ENCODE measurements at regions not wholly inside any gene's neighbourhood (a gene's known extent, or its start where the extent isn't known, plus 50 kb on each side); places are given as distances from the start of the nearest gene placed in this dataset.

DNA sequence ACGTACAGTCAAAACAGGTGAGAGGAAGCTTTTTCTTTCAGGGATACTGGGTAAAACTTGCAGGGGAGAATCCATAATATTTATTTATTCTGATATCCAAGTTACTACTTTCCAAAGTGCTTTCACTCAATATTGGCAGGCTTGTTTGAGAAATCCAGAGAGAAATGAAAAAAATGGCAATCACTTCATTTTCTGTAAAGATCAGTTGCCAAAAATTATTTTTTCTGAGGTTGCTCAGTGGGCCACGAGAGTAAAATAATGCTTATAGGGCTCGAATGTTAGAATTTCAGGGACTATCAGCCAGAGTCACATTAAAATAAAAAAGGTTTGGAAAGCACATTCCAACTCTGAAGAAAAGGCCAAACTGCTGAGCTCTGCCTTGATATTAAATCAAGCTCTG lies 324.6 kb upstream of the RND3 start:
- TF ChIP-seq, protein P1, sequence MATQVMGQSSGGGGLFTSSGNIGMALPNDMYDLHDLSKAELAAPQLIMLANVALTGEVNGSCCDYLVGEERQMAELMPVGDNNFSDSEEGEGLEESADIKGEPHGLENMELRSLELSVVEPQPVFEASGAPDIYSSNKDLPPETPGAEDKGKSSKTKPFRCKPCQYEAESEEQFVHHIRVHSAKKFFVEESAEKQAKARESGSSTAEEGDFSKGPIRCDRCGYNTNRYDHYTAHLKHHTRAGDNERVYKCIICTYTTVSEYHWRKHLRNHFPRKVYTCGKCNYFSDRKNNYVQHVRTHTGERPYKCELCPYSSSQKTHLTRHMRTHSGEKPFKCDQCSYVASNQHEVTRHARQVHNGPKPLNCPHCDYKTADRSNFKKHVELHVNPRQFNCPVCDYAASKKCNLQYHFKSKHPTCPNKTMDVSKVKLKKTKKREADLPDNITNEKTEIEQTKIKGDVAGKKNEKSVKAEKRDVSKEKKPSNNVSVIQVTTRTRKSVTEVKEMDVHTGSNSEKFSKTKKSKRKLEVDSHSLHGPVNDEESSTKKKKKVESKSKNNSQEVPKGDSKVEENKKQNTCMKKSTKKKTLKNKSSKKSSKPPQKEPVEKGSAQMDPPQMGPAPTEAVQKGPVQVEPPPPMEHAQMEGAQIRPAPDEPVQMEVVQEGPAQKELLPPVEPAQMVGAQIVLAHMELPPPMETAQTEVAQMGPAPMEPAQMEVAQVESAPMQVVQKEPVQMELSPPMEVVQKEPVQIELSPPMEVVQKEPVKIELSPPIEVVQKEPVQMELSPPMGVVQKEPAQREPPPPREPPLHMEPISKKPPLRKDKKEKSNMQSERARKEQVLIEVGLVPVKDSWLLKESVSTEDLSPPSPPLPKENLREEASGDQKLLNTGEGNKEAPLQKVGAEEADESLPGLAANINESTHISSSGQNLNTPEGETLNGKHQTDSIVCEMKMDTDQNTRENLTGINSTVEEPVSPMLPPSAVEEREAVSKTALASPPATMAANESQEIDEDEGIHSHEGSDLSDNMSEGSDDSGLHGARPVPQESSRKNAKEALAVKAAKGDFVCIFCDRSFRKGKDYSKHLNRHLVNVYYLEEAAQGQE (IDR thresholded peaks at IDR 0.05; ENCODE audit: insufficient read depth in 1 of 2, low read depth in 2 of 2, low read length in 2 of 2), result no peak
- no peak for TF ChIP-seq SIN3A (IDR thresholded peaks at IDR 0.05; ENCODE audit: borderline replicate concordance, insufficient read depth, low read length)

Data from PFSK-1 (cell line).